ENCODE measurements at regions not wholly inside any gene's neighbourhood (a gene's known extent, or its start where the extent isn't known, plus 50 kb on each side); places are given as distances from the start of the nearest gene placed in this dataset.

DNA sequence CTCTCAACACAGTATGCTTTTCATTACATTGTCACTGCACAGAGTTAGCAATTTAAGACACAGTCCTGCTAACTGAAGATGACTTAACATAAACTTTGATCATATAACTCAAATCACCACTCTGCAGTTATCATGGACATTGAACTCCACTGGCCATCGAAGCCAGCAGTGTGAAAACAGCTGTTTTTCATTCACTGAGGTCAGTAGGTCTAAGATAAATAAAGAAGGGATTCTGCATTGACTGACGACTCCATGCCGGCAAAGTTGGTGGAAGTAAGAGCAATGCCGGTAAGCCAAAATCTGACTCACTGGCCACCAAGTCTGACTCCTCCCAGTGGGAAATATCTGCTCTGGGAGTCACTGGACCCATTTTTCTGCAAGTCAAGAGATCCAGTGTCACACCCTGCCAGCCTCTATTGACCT lies 449.9 kb upstream of the ANKRD30A start:
- peaks cover 36% of the 10 kb centered on the region for H3K4me1 Mint-ChIP-seq (ENCODE audit: low read depth, unreplicated experiment)
- H3K27ac ChIP-seq (ENCODE audit: low read depth, low read length) = peak overlapping the region; percentile 35

DNA sequence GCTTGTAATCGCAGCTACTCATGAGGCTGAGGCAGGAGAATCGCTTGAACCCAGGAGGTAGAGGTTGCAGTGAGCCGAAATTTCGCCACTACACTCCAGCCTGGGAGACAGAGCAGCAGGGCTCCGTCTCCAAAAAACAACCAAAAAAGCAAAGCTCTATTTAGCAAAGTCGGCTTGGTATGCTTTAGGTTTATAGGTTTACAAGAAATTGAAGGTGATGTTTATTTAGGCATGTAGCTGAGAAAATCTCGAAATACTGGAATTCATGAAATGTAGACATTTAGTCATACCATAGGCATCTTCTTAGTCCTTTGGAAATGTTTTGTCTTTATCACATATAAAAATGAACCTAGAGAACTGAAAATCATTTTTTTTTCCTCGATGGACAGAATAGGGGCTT lies 453.8 kb upstream of the ANKRD30A start:
- Histone ChIP-seq H3K27me3 (ENCODE audit: insufficient read depth, low read length) (no peaks in the 10 kb centered on the region), H4K20me1 (ENCODE audit: insufficient read depth, low read length) (no peaks in the 10 kb centered on the region), H3K4me2 (ENCODE audit: low read length) (peak overlapping the region; percentile 73), H3K36me3 (ENCODE audit: insufficient read depth, low read length) (no peaks in the 10 kb centered on the region), H2AFZ (ENCODE audit: low read depth, low read length) (no peak overlapping the region), H3K27ac (ENCODE audit: low read depth, low read length) (peak overlapping the region; percentile 56), H3K4me3 (ENCODE audit: insufficient read depth, low read depth, low read length) (no peak overlapping the region), H3K79me2 (ENCODE audit: insufficient read depth, low read length) (no peaks in the 10 kb centered on the region), H3K9ac (ENCODE audit: low read length) (peak overlapping the region; percentile 45), H3K4me1 (ENCODE audit: insufficient read depth, low read length) (peaks cover 25% of the 10 kb centered on the region), H3K9me3 (ENCODE audit: insufficient read depth, low read depth, low read length) (no peaks in the 10 kb centered on the region)
- DNase-seq (ENCODE audit: low read depth) = peak; percentile 73
- FAIRE-seq = peak; percentile 89
- no peaks in the 10 kb centered on the region for H3K36me3 Mint-ChIP-seq (ENCODE audit: low read depth, unreplicated experiment)
- H3K4me3 Mint-ChIP-seq (ENCODE audit: unreplicated experiment) = no peak overlapping the region
- H3K9me3 Mint-ChIP-seq (ENCODE audit: unreplicated experiment) = peaks cover 5% of the 10 kb centered on the region
- peak overlapping the region; percentile 94 for H3K27ac Mint-ChIP-seq (ENCODE audit: unreplicated experiment)
- TF ChIP-seq EZH2 (IDR thresholded peaks at IDR 0.05; ENCODE audit: insufficient read depth, low read length) (no peak), CTCF (IDR thresholded peaks at IDR 0.05; ENCODE audit: insufficient read depth, low read depth, low read length) (no peak)
- no peaks in the 10 kb centered on the region for H3K27me3 Mint-ChIP-seq (ENCODE audit: low read depth, unreplicated experiment)
- H3K4me1 Mint-ChIP-seq (ENCODE audit: low read depth, unreplicated experiment) = peaks cover 29% of the 10 kb centered on the region

More for the DNA sequence above, 449.9 kb upstream of the ANKRD30A start:
- Histone ChIP-seq H3K27me3 (ENCODE audit: insufficient read depth, low read length) (no peaks in the 10 kb centered on the region), H3K79me2 (ENCODE audit: insufficient read depth, low read length) (no peaks in the 10 kb centered on the region), H3K9ac (ENCODE audit: low read length) (no peak overlapping the region), H3K36me3 (ENCODE audit: insufficient read depth, low read length) (no peaks in the 10 kb centered on the region), H2AFZ (ENCODE audit: low read depth, low read length) (no peak overlapping the region), H4K20me1 (ENCODE audit: insufficient read depth, low read length) (no peaks in the 10 kb centered on the region), H3K4me1 (ENCODE audit: insufficient read depth, low read length) (peaks cover 29% of the 10 kb centered on the region), H3K9me3 (ENCODE audit: insufficient read depth, low read depth, low read length) (no peaks in the 10 kb centered on the region), H3K4me2 (ENCODE audit: low read length) (peak overlapping the region; percentile 62), H3K4me3 (ENCODE audit: insufficient read depth, low read depth, low read length) (no peak overlapping the region)
- no peaks in the 10 kb centered on the region for H3K36me3 Mint-ChIP-seq (ENCODE audit: low read depth, unreplicated experiment)
- H3K4me3 Mint-ChIP-seq (ENCODE audit: unreplicated experiment) = peak overlapping the region; percentile 50
- FAIRE-seq = peak; percentile 89
- H3K27ac Mint-ChIP-seq (ENCODE audit: unreplicated experiment) = peak overlapping the region; percentile 73
- DNase-seq (ENCODE audit: low read depth) = peak; percentile 86
- H3K9me3 Mint-ChIP-seq (ENCODE audit: unreplicated experiment) = no peaks in the 10 kb centered on the region
- TF ChIP-seq CTCF (IDR thresholded peaks at IDR 0.05; ENCODE audit: insufficient read depth, low read depth, low read length) (no peak), EZH2 (IDR thresholded peaks at IDR 0.05; ENCODE audit: insufficient read depth, low read length) (no peak)
- no peaks in the 10 kb centered on the region for H3K27me3 Mint-ChIP-seq (ENCODE audit: low read depth, unreplicated experiment)

DNA sequence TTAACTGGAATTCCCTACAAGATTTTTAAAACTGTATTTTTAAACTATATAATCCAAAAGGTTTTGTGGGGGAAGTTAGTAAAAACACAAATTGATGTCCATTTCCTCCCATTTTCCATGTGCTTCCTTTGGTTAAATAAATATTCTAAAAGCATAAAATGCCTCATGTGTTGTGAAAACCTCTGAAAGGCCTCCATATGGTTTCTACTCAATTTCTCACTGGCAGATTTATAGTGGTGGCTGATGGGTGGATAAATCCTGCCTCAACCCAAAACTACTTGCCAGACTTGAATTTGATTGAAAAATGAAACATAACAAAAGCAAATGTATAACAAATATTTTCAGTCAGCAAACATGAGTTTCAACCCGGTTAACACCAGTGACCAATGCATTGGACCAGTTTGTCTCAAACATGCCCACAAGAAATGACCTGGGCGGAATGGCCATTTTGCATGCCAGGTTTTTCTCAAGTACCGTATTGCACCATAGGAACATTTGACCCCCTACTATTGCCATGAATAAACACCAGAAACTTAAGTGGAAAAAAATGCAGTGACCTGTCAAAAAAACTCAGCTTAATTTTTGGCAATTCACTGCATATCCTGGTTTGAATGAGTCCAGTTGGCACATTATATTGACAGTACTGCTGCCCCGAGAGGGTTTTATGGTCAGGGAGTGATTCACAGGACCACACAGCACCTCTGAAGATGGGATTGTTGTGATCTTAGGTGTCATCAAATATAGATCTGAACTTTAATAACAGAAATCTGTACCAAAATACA lies 454.6 kb upstream of the ANKRD30A start:
- H3K27me3 Mint-ChIP-seq (ENCODE audit: low read depth, unreplicated experiment) = no peaks in the 10 kb centered on the region

More for the DNA sequence above, 454.6 kb upstream of the ANKRD30A start:
- Histone ChIP-seq H3K9me3 (ENCODE audit: insufficient read depth, low read depth, low read length) (no peaks in the 10 kb centered on the region), H2AFZ (ENCODE audit: low read depth, low read length) (no peak overlapping the region), H3K79me2 (ENCODE audit: insufficient read depth, low read length) (no peaks in the 10 kb centered on the region), H3K4me1 (ENCODE audit: insufficient read depth, low read length) (peaks cover 17% of the 10 kb centered on the region), H3K4me2 (ENCODE audit: low read length) (peak overlapping the region; percentile 73), H3K27ac (ENCODE audit: low read depth, low read length) (peak overlapping the region; percentile 46), H3K36me3 (ENCODE audit: insufficient read depth, low read length) (no peaks in the 10 kb centered on the region), H3K27me3 (ENCODE audit: insufficient read depth, low read length) (no peaks in the 10 kb centered on the region), H4K20me1 (ENCODE audit: insufficient read depth, low read length) (no peaks in the 10 kb centered on the region), H3K4me3 (ENCODE audit: insufficient read depth, low read depth, low read length) (no peak overlapping the region), H3K9ac (ENCODE audit: low read length) (no peak overlapping the region)
- DNase-seq (ENCODE audit: low read depth) (no peak), FAIRE-seq (peak; percentile 43)
- H3K4me3 Mint-ChIP-seq (ENCODE audit: unreplicated experiment) = no peak overlapping the region
- H3K4me1 Mint-ChIP-seq (ENCODE audit: low read depth, unreplicated experiment) = peaks cover 27% of the 10 kb centered on the region
- TF ChIP-seq CTCF (IDR thresholded peaks at IDR 0.05; ENCODE audit: insufficient read depth, low read depth, low read length) = no peak
- no peak for TF ChIP-seq EZH2 (IDR thresholded peaks at IDR 0.05; ENCODE audit: insufficient read depth, low read length)
- H3K27ac Mint-ChIP-seq (ENCODE audit: unreplicated experiment) = peak overlapping the region; percentile 94
- peaks cover 5% of the 10 kb centered on the region for H3K9me3 Mint-ChIP-seq (ENCODE audit: unreplicated experiment)
- no peaks in the 10 kb centered on the region for H3K36me3 Mint-ChIP-seq (ENCODE audit: low read depth, unreplicated experiment)

Data from astrocyte (in vitro differentiated cells and primary cell).